ENCODE measurements at regions not wholly inside any gene's neighbourhood (a gene's known extent, or its start where the extent isn't known, plus 50 kb on each side); places are given as distances from the start of the nearest gene placed in this dataset.

DNA sequence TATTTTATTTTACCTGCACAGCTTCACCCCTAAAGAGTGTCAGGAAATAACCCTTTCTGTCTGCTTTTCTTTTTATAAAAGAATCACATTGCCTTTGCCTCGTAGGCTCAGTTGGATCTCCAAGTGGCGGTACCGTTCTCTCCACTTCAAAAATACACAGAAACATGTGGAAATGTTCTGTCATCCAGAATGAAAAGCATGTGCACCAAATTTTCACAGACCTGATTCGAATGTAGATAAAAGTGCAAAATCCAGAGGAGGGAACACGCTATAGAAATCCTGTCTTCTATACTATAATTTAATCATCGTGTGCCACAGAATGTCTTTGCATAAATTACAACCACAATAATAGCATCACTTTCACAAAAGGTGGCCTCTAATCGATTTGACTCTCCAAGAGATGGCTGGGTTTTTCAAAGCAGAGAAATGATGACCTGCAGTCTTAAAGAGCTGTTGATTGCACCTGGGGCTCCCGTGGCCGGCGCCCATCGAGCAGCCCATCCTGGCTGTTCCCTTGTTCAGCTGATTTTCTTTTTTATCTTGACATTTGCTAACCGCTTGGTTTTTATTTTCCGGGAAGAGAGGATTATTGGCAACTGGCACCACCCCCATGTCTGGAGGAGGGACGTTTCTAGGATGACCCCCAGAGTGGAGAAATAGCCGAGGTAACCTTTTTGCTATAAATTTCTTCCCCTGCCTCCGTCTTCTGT lies 290.2 kb downstream of the SOX11 start:
- Histone ChIP-seq H3K27ac (ENCODE audit: poor library complexity, severe bottlenecking) (no peak overlapping the region), H3K27me3 (ENCODE audit: insufficient read depth, poor library complexity, severe bottlenecking) (no peaks in the 10 kb centered on the region), H3K4me1 (ENCODE audit: insufficient read depth, poor library complexity, severe bottlenecking) (no peaks in the 10 kb centered on the region), H3K4me3 (ENCODE audit: severe bottlenecking) (no peak overlapping the region), H3K36me3 (ENCODE audit: low read depth) (no peaks in the 10 kb centered on the region), H3K9me3 (ENCODE audit: severe bottlenecking) (no peaks in the 10 kb centered on the region)
- ATAC-seq (ENCODE audit: low read depth) (no peak), DNase-seq (ENCODE audit: low spot score) (no peak)
- TF ChIP-seq CTCF (IDR thresholded peaks at IDR 0.05; ENCODE audit: poor library complexity, severe bottlenecking): no peak

- H3K4me1 ChIP-seq (ENCODE audit: insufficient read depth, poor library complexity, severe bottlenecking): no peaks in the 10 kb centered on the region
- DNase-seq (ENCODE audit: low spot score) (no peak), ATAC-seq (ENCODE audit: low read depth) (no peak)
- no peak overlapping the region for H3K27ac ChIP-seq (ENCODE audit: poor library complexity, severe bottlenecking)
- no peaks in the 10 kb centered on the region for H3K9me3 ChIP-seq (ENCODE audit: severe bottlenecking)
- H3K36me3 ChIP-seq (ENCODE audit: low read depth): no peaks in the 10 kb centered on the region
- H3K4me3 ChIP-seq (ENCODE audit: severe bottlenecking): no peak overlapping the region
- H3K27me3 ChIP-seq (ENCODE audit: insufficient read depth, poor library complexity, severe bottlenecking): no peaks in the 10 kb centered on the region
- TF ChIP-seq CTCF (IDR thresholded peaks at IDR 0.05; ENCODE audit: poor library complexity, severe bottlenecking): no peak
These were observed 290.7 kb downstream of the SOX11 start for GRCh38 chr2:5982903-5983265.

GRCh38 chr2:5983511-5984272 lies 291.5 kb downstream of the SOX11 start:
- no peaks in the 10 kb centered on the region for H3K9me3 ChIP-seq (ENCODE audit: severe bottlenecking)
- no peaks in the 10 kb centered on the region for H3K4me1 ChIP-seq (ENCODE audit: insufficient read depth, poor library complexity, severe bottlenecking)
- H3K4me3 ChIP-seq (ENCODE audit: severe bottlenecking): no peak overlapping the region
- H3K27me3 ChIP-seq (ENCODE audit: insufficient read depth, poor library complexity, severe bottlenecking): no peaks in the 10 kb centered on the region
- no peak for TF ChIP-seq CTCF (IDR thresholded peaks at IDR 0.05; ENCODE audit: poor library complexity, severe bottlenecking)
- ATAC-seq (ENCODE audit: low read depth) (no peak), DNase-seq (ENCODE audit: low spot score) (no peak)
- H3K27ac ChIP-seq (ENCODE audit: poor library complexity, severe bottlenecking): no peak overlapping the region
- H3K36me3 ChIP-seq (ENCODE audit: low read depth): no peaks in the 10 kb centered on the region

- DNase-seq (ENCODE audit: low spot score) (no peak), ATAC-seq (ENCODE audit: low read depth) (no peak)
- H3K4me1 ChIP-seq (ENCODE audit: insufficient read depth, poor library complexity, severe bottlenecking): no peaks in the 10 kb centered on the region
- TF ChIP-seq CTCF (IDR thresholded peaks at IDR 0.05; ENCODE audit: poor library complexity, severe bottlenecking): no peak
- no peaks in the 10 kb centered on the region for H3K27me3 ChIP-seq (ENCODE audit: insufficient read depth, poor library complexity, severe bottlenecking)
- no peaks in the 10 kb centered on the region for H3K36me3 ChIP-seq (ENCODE audit: low read depth)
- H3K4me3 ChIP-seq (ENCODE audit: severe bottlenecking): no peak overlapping the region
- no peak overlapping the region for H3K27ac ChIP-seq (ENCODE audit: poor library complexity, severe bottlenecking)
- no peaks in the 10 kb centered on the region for H3K9me3 ChIP-seq (ENCODE audit: severe bottlenecking)
These were observed 292.1 kb downstream of the SOX11 start for GRCh38 chr2:5984273-5984655.

- Histone ChIP-seq H3K4me3 (ENCODE audit: severe bottlenecking) (no peak overlapping the region), H3K36me3 (ENCODE audit: low read depth) (no peaks in the 10 kb centered on the region), H3K9me3 (ENCODE audit: severe bottlenecking) (no peaks in the 10 kb centered on the region), H3K27me3 (ENCODE audit: insufficient read depth, poor library complexity, severe bottlenecking) (no peaks in the 10 kb centered on the region), H3K27ac (ENCODE audit: poor library complexity, severe bottlenecking) (no peak overlapping the region), H3K4me1 (ENCODE audit: insufficient read depth, poor library complexity, severe bottlenecking) (no peaks in the 10 kb centered on the region)
- DNase-seq (ENCODE audit: low spot score) (no peak), ATAC-seq (ENCODE audit: low read depth) (no peak)
- TF ChIP-seq CTCF (IDR thresholded peaks at IDR 0.05; ENCODE audit: poor library complexity, severe bottlenecking): no peak
These were observed 292.8 kb downstream of the SOX11 start for GRCh38 chr2:5984946-5985345.

All from RWPE2 (cell line).